ENCODE measurements at regions not wholly inside any gene's neighbourhood (a gene's known extent, or its start where the extent isn't known, plus 50 kb on each side); places are given as distances from the start of the nearest gene placed in this dataset.
A peak's percentile ranks its signal among the peaks of the same experiment; 100 is the strongest.
"Not testable (repeated sequence)": the region's sequence is repeated elsewhere in the genome, so short reads cannot be mapped to it uniquely, and the experiment has no call there.

DNA sequence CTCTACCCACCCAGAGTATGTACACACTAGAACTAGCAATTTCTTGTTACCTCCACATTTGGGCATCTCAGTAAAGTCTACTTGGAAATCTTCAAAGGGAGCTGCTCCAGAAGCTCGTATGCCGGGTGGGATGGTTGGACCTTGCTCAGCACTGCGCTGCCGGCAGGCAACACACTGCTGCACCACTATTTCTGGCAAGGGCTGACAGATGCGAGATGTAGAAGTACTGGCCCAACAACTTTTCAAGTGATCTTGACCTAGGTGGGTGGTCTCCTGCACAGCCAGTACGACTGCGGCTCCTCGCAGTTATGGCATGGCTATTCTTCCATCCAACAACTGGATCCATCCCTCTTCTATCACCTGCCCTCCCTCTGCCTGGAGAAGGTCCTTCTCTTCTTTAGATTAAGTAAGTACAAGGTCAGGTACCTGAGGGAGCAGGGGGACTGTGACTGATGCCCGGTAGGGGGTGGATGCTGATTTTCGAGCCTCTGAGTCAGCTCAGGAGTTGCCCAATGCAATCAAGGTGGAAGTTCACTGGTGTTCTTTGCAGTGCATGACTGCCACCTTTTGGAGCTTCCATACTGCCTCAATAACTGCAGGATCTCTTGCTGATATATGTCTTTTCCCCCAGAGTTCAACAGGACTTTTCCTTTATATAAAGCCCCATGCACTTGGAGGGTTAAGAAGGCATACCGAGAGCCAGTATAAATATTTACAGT lies 100.4 kb upstream of the SLC1A4 start:
- no peak overlapping the region for H3K4me3 ChIP-seq (ENCODE audit: low read depth, low read length)
- no peak for DNase-seq (ENCODE audit: low read depth)
- TF ChIP-seq, protein P1, sequence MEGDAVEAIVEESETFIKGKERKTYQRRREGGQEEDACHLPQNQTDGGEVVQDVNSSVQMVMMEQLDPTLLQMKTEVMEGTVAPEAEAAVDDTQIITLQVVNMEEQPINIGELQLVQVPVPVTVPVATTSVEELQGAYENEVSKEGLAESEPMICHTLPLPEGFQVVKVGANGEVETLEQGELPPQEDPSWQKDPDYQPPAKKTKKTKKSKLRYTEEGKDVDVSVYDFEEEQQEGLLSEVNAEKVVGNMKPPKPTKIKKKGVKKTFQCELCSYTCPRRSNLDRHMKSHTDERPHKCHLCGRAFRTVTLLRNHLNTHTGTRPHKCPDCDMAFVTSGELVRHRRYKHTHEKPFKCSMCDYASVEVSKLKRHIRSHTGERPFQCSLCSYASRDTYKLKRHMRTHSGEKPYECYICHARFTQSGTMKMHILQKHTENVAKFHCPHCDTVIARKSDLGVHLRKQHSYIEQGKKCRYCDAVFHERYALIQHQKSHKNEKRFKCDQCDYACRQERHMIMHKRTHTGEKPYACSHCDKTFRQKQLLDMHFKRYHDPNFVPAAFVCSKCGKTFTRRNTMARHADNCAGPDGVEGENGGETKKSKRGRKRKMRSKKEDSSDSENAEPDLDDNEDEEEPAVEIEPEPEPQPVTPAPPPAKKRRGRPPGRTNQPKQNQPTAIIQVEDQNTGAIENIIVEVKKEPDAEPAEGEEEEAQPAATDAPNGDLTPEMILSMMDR (IDR thresholded peaks at IDR 0.05; ENCODE audit: insufficient read depth, low read depth, low read length, missing control alignments): no peak

DNA sequence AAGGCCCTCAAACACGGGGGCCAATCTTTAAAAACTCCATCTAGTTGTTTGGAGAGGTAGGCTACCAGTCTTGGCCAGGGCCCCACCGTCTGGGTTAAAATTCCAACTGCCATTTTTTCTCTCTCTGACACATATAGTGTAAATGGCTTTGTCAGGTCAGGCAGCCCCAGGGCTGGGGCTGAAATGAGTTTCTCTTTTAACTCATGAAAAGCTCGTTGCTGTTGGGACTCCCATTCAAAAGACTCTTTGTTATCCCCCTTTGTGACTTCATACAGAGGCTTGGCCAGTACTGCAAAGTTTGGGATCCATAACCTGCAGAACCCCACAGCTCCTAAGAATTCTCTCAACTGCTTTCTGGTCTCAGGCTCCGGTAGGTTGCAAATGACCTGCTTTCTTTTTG lies 99.4 kb upstream of the SLC1A4 start:
- TF ChIP-seq, protein P1 (IDR thresholded peaks at IDR 0.05; ENCODE audit: insufficient read depth, low read depth, low read length, missing control alignments): no peak
- no peak for DNase-seq (ENCODE audit: low read depth)
- no peak overlapping the region for H3K4me3 ChIP-seq (ENCODE audit: low read depth, low read length)

DNA sequence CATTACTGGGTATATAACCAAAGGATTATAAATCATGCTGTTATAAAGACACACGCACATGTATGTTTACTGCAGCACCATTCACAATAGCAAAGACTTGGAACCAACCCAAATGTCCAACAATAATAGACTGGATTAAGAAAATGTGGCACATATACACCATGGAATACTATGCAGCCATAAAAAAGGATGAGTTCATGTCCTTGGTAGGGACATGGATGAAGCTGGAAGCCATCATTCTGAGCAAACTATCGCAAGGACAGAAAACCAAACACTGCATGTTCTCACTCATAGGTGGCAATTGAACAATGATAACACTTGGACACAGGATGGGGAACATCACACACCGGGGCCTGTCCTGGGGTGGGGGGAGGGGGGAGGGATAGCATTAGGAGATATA lies 92.6 kb upstream of the SLC1A4 start:
- DNase-seq (ENCODE audit: low read depth); H3K4me3 ChIP-seq (ENCODE audit: low read depth, low read length): not testable (repeated sequence)

DNA sequence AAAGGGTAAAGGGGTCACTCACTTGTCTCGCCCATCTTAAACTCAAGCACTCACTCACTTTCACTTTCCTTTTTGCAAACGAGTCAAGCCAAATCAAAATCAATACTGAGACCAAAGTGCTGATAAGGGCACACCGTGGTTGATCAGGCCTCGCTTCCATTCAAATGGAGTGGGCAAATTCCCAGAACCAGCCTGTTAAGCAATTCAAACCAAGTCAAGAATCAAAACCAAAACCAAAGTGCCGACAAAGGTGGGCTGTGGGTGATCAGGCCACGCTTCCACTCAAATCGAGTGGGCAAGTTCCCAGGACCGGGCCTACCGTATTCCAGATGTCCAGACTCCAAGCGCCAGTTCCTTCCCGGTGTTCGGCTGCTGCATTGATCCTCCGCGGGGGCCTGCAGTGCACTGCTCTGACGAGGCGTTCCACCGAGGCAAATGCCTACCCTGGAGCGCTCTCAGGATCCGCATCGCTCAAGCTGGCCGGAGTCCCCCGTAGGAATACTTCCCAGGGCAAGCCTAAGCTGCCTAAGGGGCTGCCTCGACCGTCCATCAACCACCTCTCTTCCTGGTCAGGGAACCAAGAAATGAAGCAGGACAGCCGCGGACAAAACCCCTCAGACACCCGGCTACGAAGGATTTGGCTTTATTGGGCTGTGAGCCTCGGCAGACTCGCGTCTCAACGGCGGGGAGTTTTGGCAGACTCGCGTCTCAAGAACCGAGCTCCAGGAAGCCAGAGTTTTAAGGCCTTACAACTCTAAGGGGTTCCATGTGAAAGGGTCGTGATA lies 89.9 kb upstream of the SLC1A4 start:
- DNase-seq (ENCODE audit: low read depth): no peak
- no peak overlapping the region for H3K4me3 ChIP-seq (ENCODE audit: low read depth, low read length)
- TF ChIP-seq, protein P1 (IDR thresholded peaks at IDR 0.05; ENCODE audit: insufficient read depth, low read depth, low read length, missing control alignments): no peak

DNA sequence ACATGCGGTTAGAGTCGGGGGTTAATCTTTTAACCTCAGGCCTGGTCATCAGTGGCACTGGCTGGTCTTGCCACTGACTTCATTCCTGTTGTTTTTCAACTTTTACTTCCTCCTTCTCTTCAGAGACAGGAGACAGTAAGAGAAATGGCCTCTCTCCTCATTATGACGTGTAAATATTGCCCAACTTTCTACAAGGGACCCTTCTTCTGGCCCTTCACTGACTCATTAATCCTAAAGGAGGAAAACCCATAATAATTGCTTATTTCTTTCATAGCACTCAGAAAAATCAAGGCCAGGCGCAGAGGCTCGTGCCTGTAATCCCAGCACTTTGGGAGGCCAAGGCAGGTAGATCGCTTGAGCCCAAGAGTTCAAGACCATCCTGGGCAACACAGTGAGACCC lies 89.3 kb upstream of the SLC1A4 start:
- not testable (repeated sequence) for DNase-seq (ENCODE audit: low read depth); H3K4me3 ChIP-seq (ENCODE audit: low read depth, low read length)

DNA sequence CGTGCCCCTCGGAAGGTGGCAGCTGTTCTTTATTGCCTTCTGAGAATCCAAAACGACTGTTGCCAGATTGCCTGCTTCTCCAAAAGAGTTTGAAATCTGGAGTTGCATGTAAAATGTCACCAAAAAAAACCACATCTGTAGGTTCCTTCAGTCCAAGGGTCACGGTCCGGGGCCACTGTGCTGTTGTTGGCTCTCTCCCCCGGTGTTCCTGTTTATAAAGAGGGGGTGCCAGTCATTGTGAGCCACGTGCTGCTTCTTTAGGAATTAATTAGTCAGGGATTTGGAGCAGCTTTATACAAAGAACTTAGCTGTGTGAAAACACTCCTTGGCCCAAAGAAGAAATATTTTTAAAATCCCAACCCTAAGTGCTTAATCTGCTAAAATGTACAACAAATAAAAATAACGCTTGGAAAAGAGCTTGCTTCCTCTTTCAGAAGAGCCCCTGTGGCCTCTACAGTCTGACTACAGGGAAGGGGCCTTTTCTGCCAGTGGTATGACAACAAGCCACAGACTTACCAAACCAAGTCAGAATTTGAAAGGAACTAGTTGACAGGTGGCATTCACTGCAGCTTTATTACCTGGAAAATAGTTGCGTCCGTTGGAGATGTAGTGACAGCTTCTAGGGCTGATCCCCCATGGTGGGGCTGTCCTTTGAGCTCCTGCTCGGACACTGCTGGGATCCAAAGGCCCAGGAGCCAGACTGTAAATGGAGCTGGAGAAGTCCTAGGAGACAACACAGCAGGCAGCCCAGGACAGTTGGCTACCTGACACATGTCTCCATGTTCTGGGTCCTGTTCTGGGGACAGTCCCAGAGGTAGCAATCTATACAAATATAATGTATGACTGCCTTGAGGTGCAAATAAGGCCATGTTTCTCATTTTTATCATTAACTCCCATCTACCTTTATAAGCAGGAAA lies 84.5 kb upstream of the SLC1A4 start:
- TF ChIP-seq, protein P1 (IDR thresholded peaks at IDR 0.05; ENCODE audit: insufficient read depth, low read depth, low read length, missing control alignments): no peak
- peak; percentile 60 for DNase-seq (ENCODE audit: low read depth)
- no peak overlapping the region for H3K4me3 ChIP-seq (ENCODE audit: low read depth, low read length)

DNA sequence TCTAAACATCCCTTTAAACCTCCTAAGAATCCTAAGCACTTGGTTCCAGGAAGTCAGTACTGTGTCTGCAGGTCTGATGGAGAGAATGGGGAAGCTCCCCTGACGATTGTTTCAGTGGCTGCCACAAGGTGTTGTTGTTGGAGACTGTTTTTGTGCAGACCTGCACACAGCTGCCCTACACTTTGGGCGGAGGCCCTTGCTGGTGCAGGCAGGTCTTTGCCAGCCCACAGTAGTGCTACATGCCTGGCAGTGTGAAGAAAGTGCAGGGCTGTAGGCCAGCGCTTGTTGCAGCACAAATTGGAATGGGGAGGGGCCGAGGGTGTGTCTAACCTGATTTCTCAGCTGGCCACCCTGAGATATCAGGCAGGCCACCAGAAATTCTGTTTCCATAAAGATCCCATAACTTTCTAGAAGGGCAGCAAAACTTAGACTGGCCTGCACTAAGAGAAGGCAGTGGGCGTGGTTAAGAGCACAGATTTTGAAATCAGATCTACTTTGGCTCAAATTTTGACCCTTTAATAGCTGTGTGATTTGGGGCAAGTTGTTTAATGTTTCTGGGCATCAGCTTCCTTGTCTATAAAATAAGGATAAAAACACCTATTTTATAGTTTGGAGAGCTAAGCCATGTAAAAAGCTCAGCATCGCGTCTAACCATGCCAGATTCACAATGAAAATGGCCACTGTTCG lies 83.7 kb upstream of the SLC1A4 start:
- DNase-seq (ENCODE audit: low read depth): peak; percentile 37
- H3K4me3 ChIP-seq (ENCODE audit: low read depth, low read length): no peak overlapping the region
- TF ChIP-seq, protein P1 (IDR thresholded peaks at IDR 0.05; ENCODE audit: insufficient read depth, low read depth, low read length, missing control alignments): no peak
